HUES6 (cell line): ENCODE measurements at regions not wholly inside any gene's neighbourhood (a gene's known extent, or its start where the extent isn't known, plus 50 kb on each side); places are given as distances from the start of the nearest gene placed in this dataset.

Experiments
- H3K27ac ChIP-seq: 2 replicates; pipeline ENCODE4 v1.7.0; 2013; ENCODE audit warnings: low read depth, mild to moderate bottlenecking, low read length, inconsistent platforms
- H3K27me3 ChIP-seq: 2 replicates; pipeline ENCODE4 v1.6.1; 2013; ENCODE audit warnings: low read length; ENCODE audit not compliant: control insufficient read depth, insufficient read depth
- H3K36me3 ChIP-seq: 2 replicates; pipeline ENCODE4 v1.6.1; 2013; ENCODE audit warnings: low read length; ENCODE audit not compliant: control insufficient read depth, insufficient read depth
- H3K4me1 ChIP-seq: 2 replicates; pipeline ENCODE4 v1.6.1; 2013; ENCODE audit warnings: low read length; ENCODE audit not compliant: control insufficient read depth, insufficient read depth
- H3K4me3 ChIP-seq: 2 replicates; pipeline ENCODE4 v1.5.1; 2013; ENCODE audit warnings: low read depth, low read length
- H3K9ac ChIP-seq: one replicate; pipeline ENCODE4 v1.6.1; 2013; ENCODE audit warnings: mild to moderate bottlenecking, low read length
- H3K9me3 ChIP-seq: 2 replicates; pipeline ENCODE4 v1.6.1; 2013; ENCODE audit warnings: low read depth, low read length; ENCODE audit not compliant: control insufficient read depth, insufficient read depth

DNA sequence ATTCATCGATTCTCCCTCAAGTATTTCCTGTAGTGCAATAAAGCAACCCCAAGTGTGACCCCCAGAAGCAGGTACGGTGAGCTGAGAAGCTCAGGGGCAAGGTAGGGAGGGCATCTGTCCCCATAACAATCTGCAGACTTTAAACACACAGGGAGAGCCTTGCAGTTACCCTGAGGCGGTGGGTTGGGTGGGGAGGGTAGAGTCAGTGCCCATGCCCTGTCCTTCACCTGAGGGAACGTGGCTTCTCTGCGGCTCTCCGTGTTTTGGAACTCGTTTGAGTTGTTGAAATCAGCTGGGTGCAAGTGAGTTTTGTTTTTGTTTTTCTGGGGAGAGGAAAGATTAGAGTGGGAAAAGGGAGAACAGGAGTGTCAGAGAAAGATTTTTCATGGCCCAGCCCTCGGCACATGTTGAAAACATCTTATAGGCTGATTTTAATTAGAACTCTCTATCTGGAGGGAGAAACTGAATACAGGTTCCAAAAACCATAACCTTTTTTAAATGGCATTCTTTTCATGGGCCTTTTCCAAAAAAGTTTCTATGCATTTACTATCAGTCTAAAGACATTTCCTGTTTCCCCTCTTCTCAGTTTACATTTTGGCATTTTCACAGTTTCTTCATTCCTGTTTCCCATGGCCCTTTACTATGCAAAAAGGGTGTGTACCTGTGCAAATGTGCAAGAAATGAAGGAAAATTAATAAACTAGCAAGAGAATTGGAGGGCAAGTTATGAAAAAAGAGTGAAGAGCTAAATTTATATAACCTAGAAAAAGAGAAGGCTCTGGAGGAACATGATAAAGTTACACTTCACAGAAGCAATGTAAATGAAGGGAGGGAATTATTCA lies 266.5 kb upstream of the VLDLR start:
- Histone ChIP-seq H3K36me3 (no peaks in the 10 kb centered on the region), H3K27me3 (no peaks in the 10 kb centered on the region), H3K4me1 (peaks cover 16% of the 10 kb centered on the region), H3K9ac (no peak overlapping the region), H3K4me3 (no peak overlapping the region), H3K27ac (no peak overlapping the region), H3K9me3 (peaks cover 3% of the 10 kb centered on the region; the same call in 1 of the 2 replicates)

GRCh38 chr9:2355697-2355983 lies 265.9 kb upstream of the VLDLR start:
- Histone ChIP-seq H3K4me1 (peaks cover 20% of the 10 kb centered on the region), H3K27ac (no peak overlapping the region), H3K4me3 (no peak overlapping the region), H3K9ac (no peak overlapping the region), H3K27me3 (no peaks in the 10 kb centered on the region), H3K9me3 (peaks cover 3% of the 10 kb centered on the region; the same call in 1 of the 2 replicates), H3K36me3 (no peaks in the 10 kb centered on the region)

DNA sequence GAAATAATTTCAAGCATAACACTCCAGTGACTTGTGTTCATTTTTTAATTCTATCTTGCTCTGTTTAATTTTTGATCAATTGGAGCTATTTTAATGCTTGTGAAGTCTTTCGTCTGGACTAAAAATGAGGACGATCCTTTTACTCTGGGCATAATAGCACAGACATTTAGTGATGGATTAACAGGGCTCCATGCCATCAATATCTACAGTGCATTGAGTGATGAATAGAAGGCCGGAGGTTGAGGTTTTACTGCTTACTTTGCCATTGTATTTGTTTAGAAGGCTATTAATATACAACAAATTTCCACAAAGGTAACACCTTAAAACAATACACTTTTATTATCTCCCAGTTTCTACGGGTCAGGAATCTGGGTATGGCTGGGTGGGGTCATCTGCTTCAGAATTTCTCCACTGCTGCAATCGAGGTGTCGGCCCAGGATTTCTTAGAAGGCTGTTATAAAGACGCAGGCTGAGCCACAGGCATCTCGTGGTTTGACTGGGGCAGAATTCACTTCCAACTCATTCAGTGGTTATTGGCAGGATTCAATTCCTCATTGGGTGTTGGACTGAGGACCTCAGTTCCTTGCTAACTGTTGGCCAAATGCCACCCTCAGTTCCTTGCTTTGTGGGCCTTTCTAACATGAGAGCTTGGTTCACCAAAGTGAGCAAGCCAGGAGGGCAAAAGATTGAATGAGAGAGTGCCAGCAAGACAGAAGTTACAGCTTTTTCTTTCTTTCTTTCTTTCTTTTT lies 265.4 kb upstream of the VLDLR start:
- no peaks in the 10 kb centered on the region for H3K27me3 ChIP-seq
- no peak overlapping the region for H3K4me3 ChIP-seq
- peaks cover 20% of the 10 kb centered on the region for H3K4me1 ChIP-seq
- H3K36me3 ChIP-seq = no peaks in the 10 kb centered on the region
- no peak overlapping the region for H3K9ac ChIP-seq
- H3K27ac ChIP-seq = no peak overlapping the region
- H3K9me3 ChIP-seq = peaks cover 3% of the 10 kb centered on the region; the same call in 1 of the 2 replicates

GRCh38 chr9:2359891-2360471 lies 261.6 kb upstream of the VLDLR start:
- no peaks in the 10 kb centered on the region for H3K36me3 ChIP-seq
- no peaks in the 10 kb centered on the region for H3K27me3 ChIP-seq
- no peak overlapping the region for H3K27ac ChIP-seq
- H3K4me3 ChIP-seq = no peak overlapping the region
- peaks cover 27% of the 10 kb centered on the region for H3K4me1 ChIP-seq
- H3K9me3 ChIP-seq = no peaks in the 10 kb centered on the region
- H3K9ac ChIP-seq = no peak overlapping the region

GRCh38 chr9:2362150-2362549 lies 259.4 kb upstream of the VLDLR start:
- Histone ChIP-seq H3K27ac (no peak overlapping the region), H3K9ac (no peak overlapping the region)

DNA sequence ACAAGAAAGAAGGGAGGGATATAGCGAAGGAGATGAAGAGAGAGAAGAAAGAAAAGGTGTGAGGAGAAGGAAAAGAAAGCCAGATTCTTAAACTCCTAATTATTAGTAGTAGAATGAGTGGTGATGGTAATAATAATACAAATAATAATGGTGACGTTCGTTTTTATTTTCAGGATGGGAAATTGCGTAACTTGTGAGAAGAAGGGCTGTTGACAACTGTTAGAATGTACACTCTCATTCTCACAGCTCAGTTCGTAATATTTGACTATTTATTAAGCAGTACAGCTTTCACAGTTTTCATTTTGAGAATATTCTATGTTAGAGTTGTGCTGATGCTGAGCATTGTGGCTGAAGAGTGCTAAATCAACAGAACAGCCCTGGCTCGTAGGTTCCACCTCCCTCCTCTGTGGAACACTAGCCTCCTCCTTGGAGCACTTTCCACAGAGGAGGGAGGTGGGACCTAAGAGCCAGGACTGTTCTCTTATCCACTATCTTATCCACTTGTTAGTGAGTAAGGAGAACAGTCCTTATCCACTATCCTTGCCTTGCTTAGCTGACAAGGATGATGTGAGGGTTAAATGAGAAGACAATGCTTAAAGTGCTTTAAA lies 258.3 kb upstream of the VLDLR start:
- Histone ChIP-seq H3K27me3 (no peaks in the 10 kb centered on the region), H3K9ac (no peak overlapping the region), H3K27ac (no peak overlapping the region), H3K9me3 (no peaks in the 10 kb centered on the region), H3K36me3 (no peaks in the 10 kb centered on the region), H3K4me1 (peaks cover 21% of the 10 kb centered on the region), H3K4me3 (no peak overlapping the region)

More at GRCh38 chr9:2362150-2362549, 259.4 kb upstream of the VLDLR start:
- Histone ChIP-seq H3K9me3 (no peaks in the 10 kb centered on the region), H3K4me3 (no peak overlapping the region), H3K27me3 (no peaks in the 10 kb centered on the region), H3K4me1 (peaks cover 21% of the 10 kb centered on the region), H3K36me3 (no peaks in the 10 kb centered on the region)

DNA sequence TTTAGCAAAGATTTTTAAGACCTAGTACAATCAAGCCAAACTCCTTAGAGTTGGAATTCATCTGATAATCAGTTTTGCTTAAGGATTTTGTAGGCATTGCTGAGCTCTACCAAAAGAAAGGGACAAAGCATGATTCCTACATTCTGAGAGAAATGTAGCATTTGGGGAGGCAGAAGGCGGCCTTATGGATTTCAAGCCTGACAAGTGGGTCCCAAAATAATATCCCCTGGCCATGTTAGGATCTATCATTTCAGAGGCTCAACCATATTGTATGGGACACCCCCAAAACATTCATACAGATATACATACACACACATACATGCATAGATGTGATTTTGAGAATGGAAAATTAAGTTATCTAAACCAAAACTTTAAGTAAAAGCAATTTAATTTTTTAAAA lies 257.8 kb upstream of the VLDLR start:
- H3K9ac ChIP-seq = no peak overlapping the region
- no peaks in the 10 kb centered on the region for H3K36me3 ChIP-seq
- H3K4me1 ChIP-seq = peaks cover 21% of the 10 kb centered on the region
- H3K4me3 ChIP-seq = no peak overlapping the region
- no peaks in the 10 kb centered on the region for H3K9me3 ChIP-seq
- H3K27ac ChIP-seq = no peak overlapping the region
- H3K27me3 ChIP-seq = no peaks in the 10 kb centered on the region

GRCh38 chr9:2367970-2368369 lies 253.6 kb upstream of the VLDLR start:
- H3K27ac ChIP-seq = no peak overlapping the region
- H3K36me3 ChIP-seq = no peaks in the 10 kb centered on the region
- H3K4me3 ChIP-seq = no peak overlapping the region

DNA sequence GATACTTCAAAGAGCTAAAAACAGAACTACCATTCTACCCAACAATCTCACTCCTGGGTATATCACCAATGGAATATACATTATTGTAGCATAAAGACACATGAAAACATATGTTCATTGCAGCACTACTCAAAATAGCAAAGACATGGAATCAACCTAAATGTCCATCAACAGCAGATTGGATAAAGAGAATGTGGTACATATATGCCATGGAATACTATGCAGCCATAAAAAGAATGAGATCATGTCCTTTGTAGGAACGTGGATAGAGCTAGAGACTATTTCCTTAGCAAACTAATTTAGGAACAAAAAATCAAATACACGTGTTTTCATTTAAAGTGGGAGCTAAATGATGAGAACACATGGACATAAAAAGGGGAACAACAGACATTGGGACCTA lies 247.9 kb upstream of the VLDLR start:
- Histone ChIP-seq H3K27ac (no peak overlapping the region), H3K9me3 (peaks cover 18% of the 10 kb centered on the region), H3K4me3 (no peak overlapping the region), H3K36me3 (no peaks in the 10 kb centered on the region), H3K4me1 (no peaks in the 10 kb centered on the region), H3K27me3 (no peaks in the 10 kb centered on the region), H3K9ac (no peak overlapping the region)

More at GRCh38 chr9:2367970-2368369, 253.6 kb upstream of the VLDLR start:
- H3K9ac ChIP-seq = no peak overlapping the region
- H3K9me3 ChIP-seq = no peaks in the 10 kb centered on the region
- H3K27me3 ChIP-seq = no peaks in the 10 kb centered on the region
- H3K4me1 ChIP-seq = no peaks in the 10 kb centered on the region; the same call in 1 of the 2 replicates

- Histone ChIP-seq H3K9ac (no peak overlapping the region), H3K9me3 (peaks cover 18% of the 10 kb centered on the region), H3K4me3 (no peak overlapping the region), H3K27me3 (no peaks in the 10 kb centered on the region), H3K27ac (no peak overlapping the region), H3K36me3 (no peaks in the 10 kb centered on the region), H3K4me1 (no peaks in the 10 kb centered on the region)
These were observed 246.5 kb upstream of the VLDLR start for GRCh38 chr9:2375114-2375513.

DNA sequence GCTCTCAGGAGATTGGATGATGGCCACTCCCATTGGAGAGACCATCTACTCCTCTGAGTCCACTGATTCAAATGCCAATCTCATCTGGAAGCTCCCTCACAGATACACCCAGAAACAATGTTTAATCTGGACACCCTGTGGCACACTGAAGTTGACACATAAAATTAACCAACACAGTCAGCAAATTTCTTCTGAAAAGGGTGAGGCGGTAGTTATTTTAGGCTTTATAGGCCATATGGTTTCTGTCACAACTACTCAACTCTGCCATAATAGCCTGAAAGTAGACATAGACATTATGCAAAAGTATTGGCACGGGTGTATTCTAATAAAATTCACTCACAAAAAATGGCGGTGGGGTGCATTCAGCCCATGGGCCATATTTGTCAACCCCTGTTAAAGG lies 244.5 kb upstream of the VLDLR start:
- H3K36me3 ChIP-seq = no peaks in the 10 kb centered on the region
- H3K27ac ChIP-seq = no peak overlapping the region
- H3K4me3 ChIP-seq = no peak overlapping the region
- H3K27me3 ChIP-seq = no peaks in the 10 kb centered on the region
- no peaks in the 10 kb centered on the region for H3K4me1 ChIP-seq
- peaks cover 18% of the 10 kb centered on the region for H3K9me3 ChIP-seq
- H3K9ac ChIP-seq = no peak overlapping the region
